SJCRH30 (cell line): ENCODE measurements at regions not wholly inside any gene's neighbourhood (a gene's known extent, or its start where the extent isn't known, plus 50 kb on each side); places are given as distances from the start of the nearest gene placed in this dataset.
"Not testable (repeated sequence)": the region's sequence is repeated elsewhere in the genome, so short reads cannot be mapped to it uniquely, and the experiment has no call there.

Experiments used
- DNase-seq, 2 experiments: peaks; one replicate each; pipeline ENCODE4 v3.0.0-alpha.2; 2015 to 2020
- H3K27ac ChIP-seq: fragments of 250-450 bp; sonication (Bioruptor Pico); 2 replicates; pipeline ENCODE4 v1.5.1; 2020; ENCODE audit warnings: mild to moderate bottlenecking, moderate library complexity
- H3K27me3 ChIP-seq: fragments of 250-450 bp; sonication (Bioruptor Pico); 2 replicates; pipeline ENCODE4 v1.5.1; 2020; ENCODE audit warnings: mild to moderate bottlenecking, moderate library complexity
- H3K36me3 ChIP-seq: fragments of 250-450 bp; sonication (Bioruptor Pico); 2 replicates; pipeline ENCODE4 v1.5.1; 2020; ENCODE audit warnings: mild to moderate bottlenecking, moderate library complexity
- H3K4me1 ChIP-seq: fragments of 250-450 bp; sonication (Bioruptor Pico); 2 replicates; pipeline ENCODE4 v1.5.1; 2020; ENCODE audit warnings: mild to moderate bottlenecking, moderate library complexity
- H3K4me3 ChIP-seq: fragments of 250-450 bp; sonication (Bioruptor Pico); 2 replicates; pipeline ENCODE4 v1.5.1; 2020; ENCODE audit warnings: mild to moderate bottlenecking, moderate library complexity
- H3K9me3 ChIP-seq: fragments of 250-450 bp; sonication (Bioruptor Pico); replicated peaks from 2 replicates; pipeline ENCODE4 v1.5.1; 2020; ENCODE audit warnings: mild to moderate bottlenecking, moderate library complexity

- not testable (repeated sequence) for H3K36me3 ChIP-seq, H3K9me3 ChIP-seq, H3K4me3 ChIP-seq, H3K27me3 ChIP-seq, DNase-seq, H3K27ac ChIP-seq
- peaks cover 14% of the 10 kb centered on the region for H3K4me1 ChIP-seq
These were observed 87.4 kb upstream of the CYRIA start for GRCh38 chr2:16753025-16753424.

GRCh38 chr2:16750925-16751214, 85.2 kb upstream of the CYRIA start:
- H3K9me3 ChIP-seq, H3K27ac ChIP-seq, H3K27me3 ChIP-seq, DNase-seq, H3K4me1 ChIP-seq, H3K36me3 ChIP-seq, H3K4me3 ChIP-seq: not testable (repeated sequence)

- no peaks in the 10 kb centered on the region for H3K4me1 ChIP-seq
- DNase-seq: no peak
- no peaks in the 10 kb centered on the region; the same call in 1 of the 2 replicates for H3K9me3 ChIP-seq
- no peak overlapping the region for H3K4me3 ChIP-seq
- no peak overlapping the region for H3K27ac ChIP-seq
- H3K27me3 ChIP-seq: no peaks in the 10 kb centered on the region
- H3K36me3 ChIP-seq: no peaks in the 10 kb centered on the region
These were observed 84.7 kb upstream of the CYRIA start for GRCh38 chr2:16750175-16750924.

GRCh38 chr2:16748511-16749266, 83.1 kb upstream of the CYRIA start:
- not testable (repeated sequence) for H3K9me3 ChIP-seq, H3K4me1 ChIP-seq, H3K36me3 ChIP-seq, H3K27me3 ChIP-seq, H3K4me3 ChIP-seq, H3K27ac ChIP-seq, DNase-seq

GRCh38 chr2:16747689-16748088, 82.1 kb upstream of the CYRIA start:
- Histone ChIP-seq H3K4me1 (no peaks in the 10 kb centered on the region), H3K27ac (no peak overlapping the region), H3K27me3 (no peaks in the 10 kb centered on the region), H3K9me3 (no peaks in the 10 kb centered on the region; the same call in 1 of the 2 replicates), H3K4me3 (no peak overlapping the region), H3K36me3 (no peaks in the 10 kb centered on the region)
- DNase-seq: no peak

- Histone ChIP-seq H3K4me1 (no peaks in the 10 kb centered on the region), H3K36me3 (no peaks in the 10 kb centered on the region), H3K4me3 (no peak overlapping the region), H3K9me3 (no peaks in the 10 kb centered on the region; the same call in 1 of the 2 replicates), H3K27me3 (no peaks in the 10 kb centered on the region), H3K27ac (no peak overlapping the region)
- no peak for DNase-seq
These were observed 81.6 kb upstream of the CYRIA start for GRCh38 chr2:16747257-16747656.

GRCh38 chr2:16746833-16747232, 81.2 kb upstream of the CYRIA start:
- Histone ChIP-seq H3K4me1 (no peaks in the 10 kb centered on the region), H3K9me3 (no peaks in the 10 kb centered on the region; the same call in 1 of the 2 replicates), H3K36me3 (no peaks in the 10 kb centered on the region), H3K27me3 (no peaks in the 10 kb centered on the region), H3K4me3 (no peak overlapping the region), H3K27ac (no peak overlapping the region)
- DNase-seq: no peak

- DNase-seq: no peak
- Histone ChIP-seq H3K27ac (no peak overlapping the region), H3K9me3 (no peaks in the 10 kb centered on the region; the same call in 1 of the 2 replicates), H3K27me3 (no peaks in the 10 kb centered on the region), H3K36me3 (no peaks in the 10 kb centered on the region), H3K4me1 (no peaks in the 10 kb centered on the region), H3K4me3 (no peak overlapping the region)
These were observed 80.7 kb upstream of the CYRIA start for GRCh38 chr2:16746329-16746728.

- Histone ChIP-seq H3K9me3 (no peaks in the 10 kb centered on the region), H3K27ac (no peak overlapping the region), H3K27me3 (no peaks in the 10 kb centered on the region), H3K4me3 (no peak overlapping the region), H3K36me3 (no peaks in the 10 kb centered on the region), H3K4me1 (no peaks in the 10 kb centered on the region)
- no peak for DNase-seq
These were observed 79.8 kb upstream of the CYRIA start for GRCh38 chr2:16745466-16745865.

GRCh38 chr2:16744521-16744920, 78.9 kb upstream of the CYRIA start:
- no peaks in the 10 kb centered on the region for H3K9me3 ChIP-seq
- H3K36me3 ChIP-seq: no peaks in the 10 kb centered on the region
- no peak overlapping the region for H3K27ac ChIP-seq
- H3K4me1 ChIP-seq: no peaks in the 10 kb centered on the region
- H3K4me3 ChIP-seq: no peak overlapping the region
- no peak for DNase-seq
- H3K27me3 ChIP-seq: no peaks in the 10 kb centered on the region

- Histone ChIP-seq H3K27me3 (no peaks in the 10 kb centered on the region), H3K36me3 (no peaks in the 10 kb centered on the region), H3K9me3 (no peaks in the 10 kb centered on the region), H3K4me1 (no peaks in the 10 kb centered on the region), H3K27ac (no peak overlapping the region), H3K4me3 (no peak overlapping the region)
- no peak for DNase-seq
These were observed 76.4 kb upstream of the CYRIA start for GRCh38 chr2:16742026-16742425.

GRCh38 chr2:16741498-16741897, 75.9 kb upstream of the CYRIA start:
- no peak for DNase-seq
- no peak overlapping the region for H3K4me3 ChIP-seq
- H3K4me1 ChIP-seq: no peaks in the 10 kb centered on the region
- H3K9me3 ChIP-seq: no peaks in the 10 kb centered on the region
- H3K27ac ChIP-seq: no peak overlapping the region
- no peaks in the 10 kb centered on the region for H3K36me3 ChIP-seq
- H3K27me3 ChIP-seq: no peaks in the 10 kb centered on the region

- Histone ChIP-seq H3K27ac (no peak overlapping the region), H3K4me3 (no peak overlapping the region), H3K27me3 (no peaks in the 10 kb centered on the region), H3K9me3 (no peaks in the 10 kb centered on the region), H3K4me1 (no peaks in the 10 kb centered on the region), H3K36me3 (no peaks in the 10 kb centered on the region)
- no peak for DNase-seq
These were observed 74.3 kb upstream of the CYRIA start for GRCh38 chr2:16739778-16740581.

- Histone ChIP-seq H3K27me3 (no peaks in the 10 kb centered on the region), H3K27ac (no peak overlapping the region), H3K9me3 (no peaks in the 10 kb centered on the region), H3K36me3 (no peaks in the 10 kb centered on the region), H3K4me1 (no peaks in the 10 kb centered on the region), H3K4me3 (no peak overlapping the region)
- no peak for DNase-seq
These were observed 73.0 kb upstream of the CYRIA start for GRCh38 chr2:16738361-16739225.
